ENCODE measurements at regions not wholly inside any gene's neighbourhood (a gene's known extent, or its start where the extent isn't known, plus 50 kb on each side); places are given as distances from the start of the nearest gene placed in this dataset.

DNA sequence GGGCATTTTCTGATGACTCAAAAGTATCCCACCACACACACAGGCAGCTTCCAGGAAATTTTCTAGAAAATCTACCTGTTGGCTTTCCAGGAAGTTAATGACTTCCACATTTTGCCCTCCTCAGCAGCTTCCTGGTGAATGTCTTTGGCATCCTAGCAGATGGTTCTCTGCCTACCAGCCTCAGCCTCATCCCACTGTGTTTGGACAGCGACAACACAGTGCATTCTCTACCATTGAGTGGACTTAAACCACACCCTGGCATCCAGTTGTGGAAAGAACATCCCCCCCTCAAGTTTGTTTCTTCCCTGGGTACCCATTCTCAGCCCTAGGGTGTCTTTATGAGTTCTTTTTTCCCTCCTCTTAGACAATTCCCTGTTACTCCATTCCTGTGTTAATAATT, 50.8 kb upstream of the GADL1 start:
- no peak for DNase-seq (ENCODE audit: low read depth in 1 of 2, low spot score in 1 of 2)
- 0% methylated on average over 1 of the region's 1 CpG for WGBS (ENCODE audit: missing lambda C conversion rate)
- H3K4me3 ChIP-seq, result no peak overlapping the region
- H3K4me2 ChIP-seq, result no peak overlapping the region
- POLR2A ChIA-PET, result no interaction called here
- no peak for TF ChIP-seq NFE2L2 (conservative IDR thresholded peaks at IDR 0.05; ENCODE audit: low read length)
- TF ChIP-seq EP300 (IDR thresholded peaks at IDR 0.05), result no peak
- H3K9me3 ChIP-seq, result no peaks in the 10 kb centered on the region
- ATAC-seq, result no peak
- CTCF ChIA-PET, result interaction anchor here (1.0 kb wide), 1 partner anchor 11 kb away, joined by 5 read pairs; no protein-coding TSS in a partner anchor
- H3K27ac ChIP-seq, result no peak overlapping the region
- no peak for FAIRE-seq
- no peaks in the 10 kb centered on the region for H3K4me1 ChIP-seq

DNA sequence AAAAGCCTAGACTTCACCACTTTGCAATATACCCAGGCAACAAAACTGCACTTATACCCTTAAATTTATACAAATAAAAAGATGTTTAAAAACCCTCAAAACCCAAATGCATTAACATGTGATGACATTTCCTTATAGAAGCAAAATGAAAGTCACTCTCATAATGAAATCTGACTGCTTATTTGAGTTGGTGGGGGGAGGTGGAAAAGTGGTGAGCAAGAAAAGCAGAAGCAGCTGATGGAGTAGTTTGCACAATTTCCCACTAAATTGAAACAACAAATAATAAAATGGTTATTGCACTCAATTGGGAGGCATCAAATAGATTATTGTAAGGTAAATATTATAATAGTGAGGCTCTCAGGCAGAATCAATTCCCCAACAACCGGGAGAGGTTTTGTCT, 54.0 kb upstream of the GADL1 start:
- FAIRE-seq, result no peak
- Histone ChIP-seq H3K4me2 (no peak overlapping the region), H3K9me3 (no peaks in the 10 kb centered on the region), H3K4me1 (no peaks in the 10 kb centered on the region), H3K4me3 (no peak overlapping the region), H3K27ac (no peak overlapping the region)
- TF ChIP-seq, protein P1, sequence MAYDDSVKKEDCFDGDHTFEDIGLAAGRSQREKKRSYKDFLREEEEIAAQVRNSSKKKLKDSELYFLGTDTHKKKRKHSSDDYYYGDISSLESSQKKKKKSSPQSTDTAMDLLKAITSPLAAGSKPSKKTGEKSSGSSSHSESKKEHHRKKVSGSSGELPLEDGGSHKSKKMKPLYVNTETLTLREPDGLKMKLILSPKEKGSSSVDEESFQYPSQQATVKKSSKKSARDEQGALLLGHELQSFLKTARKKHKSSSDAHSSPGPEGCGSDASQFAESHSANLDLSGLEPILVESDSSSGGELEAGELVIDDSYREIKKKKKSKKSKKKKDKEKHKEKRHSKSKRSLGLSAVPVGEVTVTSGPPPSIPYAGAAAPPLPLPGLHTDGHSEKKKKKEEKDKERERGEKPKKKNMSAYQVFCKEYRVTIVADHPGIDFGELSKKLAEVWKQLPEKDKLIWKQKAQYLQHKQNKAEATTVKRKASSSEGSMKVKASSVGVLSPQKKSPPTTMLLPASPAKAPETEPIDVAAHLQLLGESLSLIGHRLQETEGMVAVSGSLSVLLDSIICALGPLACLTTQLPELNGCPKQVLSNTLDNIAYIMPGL (CRISPR knock-in tag; IDR thresholded peaks at IDR 0.05; ENCODE audit: borderline replicate concordance), result no peak
- TF ChIP-seq FOXS1 (CRISPR knock-in tag; IDR thresholded peaks at IDR 0.05) (no peak), CHD2 (IDR thresholded peaks at IDR 0.05; ENCODE audit: low read length, partially characterized antibody) (no peak), EHF (CRISPR knock-in tag; IDR thresholded peaks at IDR 0.05) (no peak), HOXB13 (CRISPR knock-in tag; IDR thresholded peaks at IDR 0.05; ENCODE audit: low read depth) (no peak), NFE2L2 (conservative IDR thresholded peaks at IDR 0.05; ENCODE audit: low read length) (no peak), MYC (IDR thresholded peaks at IDR 0.05; ENCODE audit: borderline replicate concordance, low read length) (no peak), JUN (IDR thresholded peaks at IDR 0.05) (no peak), CBX8 (IDR thresholded peaks at IDR 0.05) (no peak), HOXA7 (CRISPR knock-in tag; IDR thresholded peaks at IDR 0.05) (no peak), KDM5A (IDR thresholded peaks at IDR 0.05) (no peak), POLR2AphosphoS2 (conservative IDR thresholded peaks at IDR 0.05; ENCODE audit: low read length) (no peak), GATA3 (IDR thresholded peaks at IDR 0.05; ENCODE audit: borderline replicate concordance) (no peak), HOXB5 (CRISPR knock-in tag; IDR thresholded peaks at IDR 0.05) (no peak), CHD4 (IDR thresholded peaks at IDR 0.05; ENCODE audit: borderline replicate concordance) (no peak)
- TF ChIP-seq, protein P2, sequence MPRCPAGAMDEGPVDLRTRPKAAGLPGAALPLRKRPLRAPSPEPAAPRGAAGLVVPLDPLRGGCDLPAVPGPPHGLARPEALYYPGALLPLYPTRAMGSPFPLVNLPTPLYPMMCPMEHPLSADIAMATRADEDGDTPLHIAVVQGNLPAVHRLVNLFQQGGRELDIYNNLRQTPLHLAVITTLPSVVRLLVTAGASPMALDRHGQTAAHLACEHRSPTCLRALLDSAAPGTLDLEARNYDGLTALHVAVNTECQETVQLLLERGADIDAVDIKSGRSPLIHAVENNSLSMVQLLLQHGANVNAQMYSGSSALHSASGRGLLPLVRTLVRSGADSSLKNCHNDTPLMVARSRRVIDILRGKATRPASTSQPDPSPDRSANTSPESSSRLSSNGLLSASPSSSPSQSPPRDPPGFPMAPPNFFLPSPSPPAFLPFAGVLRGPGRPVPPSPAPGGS (IDR thresholded peaks at IDR 0.05), result no peak
- 8% methylated on average over 1 of the region's 1 CpG for WGBS (ENCODE audit: missing lambda C conversion rate)
- no peak for ATAC-seq
- DNase-seq (ENCODE audit: low read depth in 1 of 2, low spot score in 1 of 2), result no peak
- CTCF ChIA-PET, result interaction anchor here (1.9 kb wide), 1 partner anchor 15 kb away, joined by 5 read pairs; no protein-coding TSS in a partner anchor
- POLR2A ChIA-PET, result no interaction called here

DNA sequence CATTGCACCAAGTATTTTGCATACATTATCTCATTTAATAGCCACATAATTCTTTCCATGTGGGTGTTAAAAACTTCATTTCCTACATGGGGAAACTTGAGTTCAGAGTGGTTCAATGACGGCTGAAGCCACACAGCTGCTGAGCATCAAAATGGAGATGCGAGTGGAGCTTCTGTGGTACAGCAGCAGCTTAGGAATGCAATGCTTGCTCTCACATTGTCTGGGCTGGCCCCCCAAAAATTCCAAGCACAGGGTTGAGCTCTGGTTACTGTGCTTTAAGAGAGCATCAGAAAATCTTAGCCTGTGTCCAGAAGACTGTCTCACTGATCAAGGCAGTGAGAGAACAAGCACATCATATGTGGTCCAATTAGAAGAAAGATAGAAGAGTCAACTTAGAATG, 57.4 kb upstream of the GADL1 start:
- 86% methylated on average over 2 of the region's 2 CpGs for WGBS (ENCODE audit: missing lambda C conversion rate)
- Histone ChIP-seq H3K27ac (no peak overlapping the region), H3K4me2 (no peak overlapping the region), H3K4me3 (no peak overlapping the region), H3K9me3 (no peaks in the 10 kb centered on the region), H3K4me1 (no peaks in the 10 kb centered on the region)
- ATAC-seq, result no peak
- POLR2A ChIA-PET, result no interaction called here
- no peak for DNase-seq (ENCODE audit: low read depth in 1 of 2, low spot score in 1 of 2)
- CTCF ChIA-PET, result interaction anchor here (1.2 kb wide), 1 partner anchor 11 kb away, joined by 4 read pairs; no protein-coding TSS in a partner anchor
- TF ChIP-seq, protein P3, sequence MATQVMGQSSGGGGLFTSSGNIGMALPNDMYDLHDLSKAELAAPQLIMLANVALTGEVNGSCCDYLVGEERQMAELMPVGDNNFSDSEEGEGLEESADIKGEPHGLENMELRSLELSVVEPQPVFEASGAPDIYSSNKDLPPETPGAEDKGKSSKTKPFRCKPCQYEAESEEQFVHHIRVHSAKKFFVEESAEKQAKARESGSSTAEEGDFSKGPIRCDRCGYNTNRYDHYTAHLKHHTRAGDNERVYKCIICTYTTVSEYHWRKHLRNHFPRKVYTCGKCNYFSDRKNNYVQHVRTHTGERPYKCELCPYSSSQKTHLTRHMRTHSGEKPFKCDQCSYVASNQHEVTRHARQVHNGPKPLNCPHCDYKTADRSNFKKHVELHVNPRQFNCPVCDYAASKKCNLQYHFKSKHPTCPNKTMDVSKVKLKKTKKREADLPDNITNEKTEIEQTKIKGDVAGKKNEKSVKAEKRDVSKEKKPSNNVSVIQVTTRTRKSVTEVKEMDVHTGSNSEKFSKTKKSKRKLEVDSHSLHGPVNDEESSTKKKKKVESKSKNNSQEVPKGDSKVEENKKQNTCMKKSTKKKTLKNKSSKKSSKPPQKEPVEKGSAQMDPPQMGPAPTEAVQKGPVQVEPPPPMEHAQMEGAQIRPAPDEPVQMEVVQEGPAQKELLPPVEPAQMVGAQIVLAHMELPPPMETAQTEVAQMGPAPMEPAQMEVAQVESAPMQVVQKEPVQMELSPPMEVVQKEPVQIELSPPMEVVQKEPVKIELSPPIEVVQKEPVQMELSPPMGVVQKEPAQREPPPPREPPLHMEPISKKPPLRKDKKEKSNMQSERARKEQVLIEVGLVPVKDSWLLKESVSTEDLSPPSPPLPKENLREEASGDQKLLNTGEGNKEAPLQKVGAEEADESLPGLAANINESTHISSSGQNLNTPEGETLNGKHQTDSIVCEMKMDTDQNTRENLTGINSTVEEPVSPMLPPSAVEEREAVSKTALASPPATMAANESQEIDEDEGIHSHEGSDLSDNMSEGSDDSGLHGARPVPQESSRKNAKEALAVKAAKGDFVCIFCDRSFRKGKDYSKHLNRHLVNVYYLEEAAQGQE (IDR thresholded peaks at IDR 0.05), result no peak
- TF ChIP-seq ZFP36 (IDR thresholded peaks at IDR 0.05; ENCODE audit: borderline replicate concordance, partially characterized antibody) (no peak), CBX8 (IDR thresholded peaks at IDR 0.05) (no peak), KDM5A (IDR thresholded peaks at IDR 0.05) (no peak), FOSB (CRISPR knock-in tag; IDR thresholded peaks at IDR 0.05) (no peak), JUNB (IDR thresholded peaks at IDR 0.05) (no peak), ZSCAN20 (CRISPR knock-in tag; IDR thresholded peaks at IDR 0.05) (no peak), EHMT2 (IDR thresholded peaks at IDR 0.05; ENCODE audit: low read depth) (no peak), RCOR1 (IDR thresholded peaks at IDR 0.05; ENCODE audit: low read depth, low read length) (no peak), GATA3 (IDR thresholded peaks at IDR 0.05; ENCODE audit: borderline replicate concordance) (no peak), MAZ (IDR thresholded peaks at IDR 0.05; ENCODE audit: borderline replicate concordance, low read depth, low read length) (no peak), KDM1A (IDR thresholded peaks at IDR 0.05; ENCODE audit: low read depth) (no peak), CEBPB (IDR thresholded peaks at IDR 0.05) (no peak), EP300 (IDR thresholded peaks at IDR 0.05) (no peak)
- TF ChIP-seq, protein P1 (CRISPR knock-in tag; IDR thresholded peaks at IDR 0.05; ENCODE audit: borderline replicate concordance), result no peak
- FAIRE-seq, result no peak

Measured in A549 (cell line).